ENCODE measurements at regions not wholly inside any gene's neighbourhood (a gene's known extent, or its start where the extent isn't known, plus 50 kb on each side); places are given as distances from the start of the nearest gene placed in this dataset.

DNA sequence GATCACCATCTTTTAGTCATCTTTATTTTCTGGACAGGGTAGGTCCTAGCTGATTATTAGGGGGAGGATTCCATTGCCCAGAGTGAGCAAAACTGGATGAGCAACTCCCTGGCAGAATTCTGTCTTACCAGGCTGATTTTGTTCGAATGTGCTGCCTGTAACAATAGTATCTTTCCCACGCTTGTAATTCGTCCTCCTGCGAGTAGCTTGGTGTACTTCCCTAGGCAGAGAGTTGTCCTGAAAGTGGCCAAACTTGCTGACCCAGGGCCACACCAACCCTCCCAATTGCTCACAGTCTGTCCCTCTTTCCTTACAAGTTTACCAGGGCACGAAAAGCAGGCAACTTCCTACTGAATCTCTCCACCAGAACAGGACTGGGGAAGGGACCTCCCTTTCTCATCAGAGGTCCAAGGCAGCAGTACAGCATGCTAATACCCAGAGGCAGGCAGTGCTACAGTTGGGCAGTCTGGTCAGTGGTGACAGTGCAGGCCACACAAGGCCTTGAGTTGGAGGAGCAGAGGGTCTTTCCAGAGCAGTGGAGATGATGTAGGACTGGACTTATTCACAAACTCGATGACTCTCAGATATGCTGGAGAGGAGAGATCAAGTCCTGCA lies 67.8 kb upstream of the NLK start:
- TF ChIP-seq, protein P1, sequence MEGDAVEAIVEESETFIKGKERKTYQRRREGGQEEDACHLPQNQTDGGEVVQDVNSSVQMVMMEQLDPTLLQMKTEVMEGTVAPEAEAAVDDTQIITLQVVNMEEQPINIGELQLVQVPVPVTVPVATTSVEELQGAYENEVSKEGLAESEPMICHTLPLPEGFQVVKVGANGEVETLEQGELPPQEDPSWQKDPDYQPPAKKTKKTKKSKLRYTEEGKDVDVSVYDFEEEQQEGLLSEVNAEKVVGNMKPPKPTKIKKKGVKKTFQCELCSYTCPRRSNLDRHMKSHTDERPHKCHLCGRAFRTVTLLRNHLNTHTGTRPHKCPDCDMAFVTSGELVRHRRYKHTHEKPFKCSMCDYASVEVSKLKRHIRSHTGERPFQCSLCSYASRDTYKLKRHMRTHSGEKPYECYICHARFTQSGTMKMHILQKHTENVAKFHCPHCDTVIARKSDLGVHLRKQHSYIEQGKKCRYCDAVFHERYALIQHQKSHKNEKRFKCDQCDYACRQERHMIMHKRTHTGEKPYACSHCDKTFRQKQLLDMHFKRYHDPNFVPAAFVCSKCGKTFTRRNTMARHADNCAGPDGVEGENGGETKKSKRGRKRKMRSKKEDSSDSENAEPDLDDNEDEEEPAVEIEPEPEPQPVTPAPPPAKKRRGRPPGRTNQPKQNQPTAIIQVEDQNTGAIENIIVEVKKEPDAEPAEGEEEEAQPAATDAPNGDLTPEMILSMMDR (IDR thresholded peaks at IDR 0.05; ENCODE audit: poor library complexity, severe bottlenecking): no peak
- TF ChIP-seq EZH2 (IDR thresholded peaks at IDR 0.05; ENCODE audit: borderline replicate concordance, insufficient read depth, low read length, poor library complexity, severe bottlenecking) (no peak), POLR2AphosphoS5 (IDR thresholded peaks at IDR 0.05) (no peak), EP300 (conservative IDR thresholded peaks at IDR 0.05; ENCODE audit: poor library complexity, severe bottlenecking) (no peak), SMC3 (conservative IDR thresholded peaks at IDR 0.05; ENCODE audit: poor library complexity) (no peak), RAD21 (conservative IDR thresholded peaks at IDR 0.05) (no peak), MXI1 (conservative IDR thresholded peaks at IDR 0.05; ENCODE audit: poor library complexity, severe bottlenecking) (no peak), TAF1 (IDR thresholded peaks at IDR 0.05; ENCODE audit: low read depth) (no peak)

Data from neural cell (in vitro differentiated cells).